Duodenal mucosa (tissue), 2 donors: ENCODE measurements at regions not wholly inside any gene's neighbourhood (a gene's known extent, or its start where the extent isn't known, plus 50 kb on each side); places are given as distances from the start of the nearest gene placed in this dataset.

ENCODE experiments used
- H3K27ac ChIP-seq: one replicate; pipeline ENCODE4 v1.7.0; 2013; ENCODE audit warnings: low read depth, low read length
- H3K27me3 ChIP-seq, 2 donors: one replicate each; pipeline ENCODE4 v1.7.0; 2013; ENCODE audit warnings: low read length in 2 of 2, control low read depth in 1 of 2; ENCODE audit not compliant: insufficient read depth in 2 of 2, control insufficient read depth in 1 of 2
- H3K36me3 ChIP-seq, 2 donors: one replicate each; pipeline ENCODE4 v1.7.0; 2013; ENCODE audit warnings: low read length in 2 of 2, control low read depth in 1 of 2; ENCODE audit not compliant: insufficient read depth in 2 of 2, control insufficient read depth in 1 of 2
- H3K4me1 ChIP-seq, 2 donors: one replicate each; pipeline ENCODE4 v1.7.0; 2013; ENCODE audit warnings: low read length in 2 of 2, control low read depth in 1 of 2; ENCODE audit not compliant: insufficient read depth in 2 of 2, control insufficient read depth in 1 of 2
- H3K4me3 ChIP-seq, 2 donors: one replicate each; pipeline ENCODE4 v1.7.0; 2013; ENCODE audit warnings: low read length in 2 of 2, low read depth in 1 of 2
- H3K9ac ChIP-seq, 2 donors: one replicate each; pipeline ENCODE4 v1.7.0; 2013; ENCODE audit warnings: low read length in 2 of 2, low read depth in 1 of 2
- H3K9me3 ChIP-seq, 2 donors: one replicate each; pipeline ENCODE4 v1.7.0; 2013; ENCODE audit warnings: low read length in 2 of 2, control low read depth in 1 of 2; ENCODE audit not compliant: control insufficient read depth in 1 of 2

- Histone ChIP-seq H3K4me1 (no peaks in the 10 kb centered on the region), H3K9me3 (no peaks in the 10 kb centered on the region), H3K9ac (no peak overlapping the region), H3K27me3 (peaks cover 5 to 13% of the 10 kb centered on the region in 2 donors), H3K27ac (no peak overlapping the region), H3K4me3 (no peak overlapping the region), H3K36me3 (no peaks in the 10 kb centered on the region)
Observed at GRCh38 chr16:50462793-50463507, 85.2 kb upstream of the NKD1 start.

- H3K27me3 ChIP-seq, result peaks cover 0 to 5% of the 10 kb centered on the region in 2 donors
- H3K9me3 ChIP-seq, result no peaks in the 10 kb centered on the region
- no peaks in the 10 kb centered on the region for H3K36me3 ChIP-seq
- H3K4me3 ChIP-seq, result no peak overlapping the region
- H3K4me1 ChIP-seq, result no peaks in the 10 kb centered on the region
- no peak overlapping the region for H3K27ac ChIP-seq
- no peak overlapping the region for H3K9ac ChIP-seq
Observed at GRCh38 chr16:50461400-50461760, 86.8 kb upstream of the NKD1 start.

- H3K9me3 ChIP-seq, result no peaks in the 10 kb centered on the region
- H3K36me3 ChIP-seq, result no peaks in the 10 kb centered on the region
- no peaks in the 10 kb centered on the region for H3K4me1 ChIP-seq
- H3K27me3 ChIP-seq, result peaks cover 0 to 5% of the 10 kb centered on the region in 2 donors
- H3K27ac ChIP-seq, result no peak overlapping the region
- H3K9ac ChIP-seq, result no peak overlapping the region
- no peak overlapping the region for H3K4me3 ChIP-seq
Observed at GRCh38 chr16:50460538-50461399, 87.4 kb upstream of the NKD1 start.

- Histone ChIP-seq H3K4me3 (no peak overlapping the region), H3K9me3 (no peaks in the 10 kb centered on the region), H3K27me3 (peaks cover 0 to 5% of the 10 kb centered on the region in 2 donors)
Observed at GRCh38 chr16:50459496-50460080, 88.6 kb upstream of the NKD1 start.

GRCh38 chr16:50458667-50459495 is 89.3 kb upstream of the NKD1 start:
- Histone ChIP-seq H3K27me3 (peaks cover 0 to 5% of the 10 kb centered on the region in 2 donors), H3K4me3 (no peak overlapping the region), H3K9ac (no peak overlapping the region), H3K4me1 (no peaks in the 10 kb centered on the region), H3K9me3 (no peaks in the 10 kb centered on the region), H3K27ac (no peak overlapping the region), H3K36me3 (no peaks in the 10 kb centered on the region)

More at GRCh38 chr16:50459496-50460080, 88.6 kb upstream of the NKD1 start:
- H3K4me1 ChIP-seq, result no peaks in the 10 kb centered on the region
- H3K27ac ChIP-seq, result no peak overlapping the region
- H3K36me3 ChIP-seq, result no peaks in the 10 kb centered on the region
- H3K9ac ChIP-seq, result no peak overlapping the region

- H3K27me3 ChIP-seq, result peaks cover 0 to 5% of the 10 kb centered on the region in 2 donors
- no peaks in the 10 kb centered on the region for H3K9me3 ChIP-seq
- H3K4me1 ChIP-seq, result no peaks in the 10 kb centered on the region
- H3K4me3 ChIP-seq, result no peak overlapping the region
- no peaks in the 10 kb centered on the region for H3K36me3 ChIP-seq
- no peak overlapping the region for H3K27ac ChIP-seq
- H3K9ac ChIP-seq, result no peak overlapping the region
Observed at GRCh38 chr16:50457979-50458491, 89.2 kb upstream of the BRD7 start.

- H3K36me3 ChIP-seq, result no peaks in the 10 kb centered on the region
- no peaks in the 10 kb centered on the region for H3K9me3 ChIP-seq
- H3K9ac ChIP-seq, result no peak overlapping the region
- no peak overlapping the region for H3K27ac ChIP-seq
- no peak overlapping the region for H3K4me3 ChIP-seq
- peaks cover 0 to 5% of the 10 kb centered on the region in 2 donors for H3K27me3 ChIP-seq
- no peaks in the 10 kb centered on the region for H3K4me1 ChIP-seq
Observed at GRCh38 chr16:50457423-50457822, 88.6 kb upstream of the BRD7 start.

GRCh38 chr16:50455288-50455845 is 86.6 kb upstream of the BRD7 start:
- no peaks in the 10 kb centered on the region for H3K36me3 ChIP-seq

GRCh38 chr16:50453446-50453845 is 84.7 kb upstream of the BRD7 start:
- Histone ChIP-seq H3K27ac (no peak overlapping the region), H3K4me1 (no peaks in the 10 kb centered on the region), H3K27me3 (peaks cover 2 to 4% of the 10 kb centered on the region in 2 donors), H3K9me3 (no peaks in the 10 kb centered on the region), H3K36me3 (no peaks in the 10 kb centered on the region), H3K4me3 (no peak overlapping the region), H3K9ac (no peak overlapping the region)

More at GRCh38 chr16:50455288-50455845, 86.6 kb upstream of the BRD7 start:
- H3K27ac ChIP-seq, result no peak overlapping the region
- no peaks in the 10 kb centered on the region for H3K9me3 ChIP-seq
- no peak overlapping the region for H3K9ac ChIP-seq
- H3K27me3 ChIP-seq, result peaks cover 0 to 5% of the 10 kb centered on the region in 2 donors
- no peak overlapping the region for H3K4me3 ChIP-seq
- no peaks in the 10 kb centered on the region for H3K4me1 ChIP-seq
